Activated CD4-positive, alpha-beta T cell treated with anti-CD3 and anti-CD28 coated beads, Interleukin-2, Interleukin-6, amounts not matched to agents 100 ng/mL and 50 ng/mL, durations not matched to agents 16 hours and 8 hours (primary cell): ENCODE measurements at regions not wholly inside any gene's neighbourhood (a gene's known extent, or its start where the extent isn't known, plus 50 kb on each side); places are given as distances from the start of the nearest gene placed in this dataset.

Source experiments
- DNase-seq: peaks from one replicate; pipeline ENCODE4 v3.0.0-alpha.2; 2020

GRCh38 chr10:106175760-106176377 lies 988.6 kb downstream of the SORCS1 start:
- no peak for DNase-seq

- DNase-seq: no peak
Observed at GRCh38 chr10:106173838-106174237, 990.7 kb downstream of the SORCS1 start.

- no peak for DNase-seq
Observed at GRCh38 chr10:106169241-106169640, 995.3 kb downstream of the SORCS1 start.

GRCh38 chr10:106167946-106168345 lies 996.6 kb downstream of the SORCS1 start:
- DNase-seq: no peak

GRCh38 chr10:106158241-106158640 lies 1006.3 kb downstream of the SORCS1 start:
- no peak for DNase-seq

GRCh38 chr10:106147021-106147420 lies 1017.5 kb downstream of the SORCS1 start:
- no peak for DNase-seq

GRCh38 chr10:106139915-106140314 lies 1024.6 kb downstream of the SORCS1 start:
- no peak for DNase-seq

GRCh38 chr10:106136175-106136574 lies 1028.3 kb downstream of the SORCS1 start:
- no peak for DNase-seq

- no peak for DNase-seq
Observed at GRCh38 chr10:106134326-106135000, 1030.0 kb downstream of the SORCS1 start.

GRCh38 chr10:106133451-106133850 lies 1031.1 kb downstream of the SORCS1 start:
- no peak for DNase-seq

- no peak for DNase-seq
Observed at GRCh38 chr10:106132956-106133355, 1031.5 kb downstream of the SORCS1 start.

GRCh38 chr10:106114656-106115186 lies 1049.8 kb downstream of the SORCS1 start:
- no peak for DNase-seq

- no peak for DNase-seq
Observed at GRCh38 chr10:106111246-106111645, 1053.3 kb downstream of the SORCS1 start.

GRCh38 chr10:106107706-106108105 lies 1056.8 kb downstream of the SORCS1 start:
- no peak for DNase-seq

- no peak for DNase-seq
Observed at GRCh38 chr10:106106114-106106513, 1058.4 kb downstream of the SORCS1 start.

GRCh38 chr10:106089855-106090254 lies 1074.7 kb downstream of the SORCS1 start:
- no peak for DNase-seq

GRCh38 chr10:106086391-106086790 lies 1078.1 kb downstream of the SORCS1 start:
- no peak for DNase-seq

- DNase-seq: no peak
Observed at GRCh38 chr10:106083572-106083971, 1080.9 kb downstream of the SORCS1 start.

- no peak for DNase-seq
Observed at GRCh38 chr10:106082865-106083264, 1081.6 kb downstream of the SORCS1 start.

- no peak for DNase-seq
Observed at GRCh38 chr10:106078895-106079576, 1085.5 kb downstream of the SORCS1 start.

- no peak for DNase-seq
Observed at GRCh38 chr10:106076496-106076895, 1088.0 kb downstream of the SORCS1 start.

- no peak for DNase-seq
Observed at GRCh38 chr10:106053061-106053460, 1111.4 kb downstream of the SORCS1 start.

GRCh38 chr10:106044503-106044902 lies 1120.0 kb downstream of the SORCS1 start:
- DNase-seq: no peak

- DNase-seq: no peak
Observed at GRCh38 chr10:106043863-106044262, 1120.6 kb downstream of the SORCS1 start.
